ENCODE measurements at regions not wholly inside any gene's neighbourhood (a gene's known extent, or its start where the extent isn't known, plus 50 kb on each side); places are given as distances from the start of the nearest gene placed in this dataset.

- DNase-seq: no peak
Observed at GRCh38 chr4:120524237-120524636, 398.3 kb downstream of the PRDM5 start.

GRCh38 chr4:120520761-120521160 lies 401.8 kb downstream of the PRDM5 start:
- no peak for DNase-seq

GRCh38 chr4:120517966-120518365 lies 404.6 kb downstream of the PRDM5 start:
- no peak for DNase-seq

- no peak for DNase-seq
Observed at GRCh38 chr4:120509719-120510118, 412.8 kb downstream of the PRDM5 start.

GRCh38 chr4:120509222-120509621 lies 413.3 kb downstream of the PRDM5 start:
- no peak for DNase-seq

GRCh38 chr4:120508036-120508435 lies 414.5 kb downstream of the PRDM5 start:
- DNase-seq: no peak

GRCh38 chr4:120506536-120506935 lies 416.0 kb downstream of the PRDM5 start:
- DNase-seq: no peak

GRCh38 chr4:120498678-120499077 lies 423.8 kb downstream of the PRDM5 start:
- no peak for DNase-seq

GRCh38 chr4:120491481-120491880 lies 424.8 kb upstream of the MAD2L1 start:
- DNase-seq: no peak

- DNase-seq: no peak
Observed at GRCh38 chr4:120481756-120482155, 415.1 kb upstream of the MAD2L1 start.

GRCh38 chr4:120472447-120473131 lies 405.9 kb upstream of the MAD2L1 start:
- DNase-seq: no peak

- no peak for DNase-seq
Observed at GRCh38 chr4:120466429-120466828, 399.8 kb upstream of the MAD2L1 start.

- no peak for DNase-seq
Observed at GRCh38 chr4:120454788-120455187, 388.1 kb upstream of the MAD2L1 start.

- DNase-seq: no peak
Observed at GRCh38 chr4:120452536-120452935, 385.9 kb upstream of the MAD2L1 start.

- no peak for DNase-seq
Observed at GRCh38 chr4:120452001-120452400, 385.4 kb upstream of the MAD2L1 start.

- DNase-seq: no peak
Observed at GRCh38 chr4:120447774-120448173, 381.1 kb upstream of the MAD2L1 start.

GRCh38 chr4:120446051-120446567 lies 379.5 kb upstream of the MAD2L1 start:
- DNase-seq: no peak

- DNase-seq: no peak
Observed at GRCh38 chr4:120445186-120445585, 378.5 kb upstream of the MAD2L1 start.

GRCh38 chr4:120443116-120443515 lies 376.5 kb upstream of the MAD2L1 start:
- no peak for DNase-seq

GRCh38 chr4:120440730-120441129 lies 374.1 kb upstream of the MAD2L1 start:
- no peak for DNase-seq

- DNase-seq: no peak
Observed at GRCh38 chr4:120435179-120435578, 368.5 kb upstream of the MAD2L1 start.

- no peak for DNase-seq
Observed at GRCh38 chr4:120434756-120435155, 368.1 kb upstream of the MAD2L1 start.

- DNase-seq: no peak
Observed at GRCh38 chr4:120432301-120432860, 365.7 kb upstream of the MAD2L1 start.

GRCh38 chr4:120431180-120431579 lies 364.5 kb upstream of the MAD2L1 start:
- DNase-seq: no peak

GRCh38 chr4:120418146-120418545 lies 351.5 kb upstream of the MAD2L1 start:
- no peak for DNase-seq

Data from hematopoietic multipotent progenitor cell treated with erythropoietin and hydrocortisone succinate and interleukin-3 and kit ligand, for 6 days (in vitro differentiated cells).